Hematopoietic multipotent progenitor cell (in vitro differentiated cells): ENCODE measurements at regions not wholly inside any gene's neighbourhood (a gene's known extent, or its start where the extent isn't known, plus 50 kb on each side); places are given as distances from the start of the nearest gene placed in this dataset.
"Not testable (repeated sequence)": the region's sequence is repeated elsewhere in the genome, so short reads cannot be mapped to it uniquely, and the experiment has no call there.

Source experiments
- DNase-seq, 3 donors: peaks; one replicate each; pipeline ENCODE4 v3.0.0-alpha.2; 2011 to 2015; ENCODE audit warnings: low read depth in 2 of 3, low spot score in 2 of 3

GRCh38 chr6:121682666-121683065 is 247.2 kb downstream of the GJA1 start:
- no peak for DNase-seq

- DNase-seq = not testable (repeated sequence)
Measured at GRCh38 chr6:121685806-121686205, 250.4 kb downstream of the GJA1 start.

GRCh38 chr6:121686611-121687023 is 251.2 kb downstream of the GJA1 start:
- no peak for DNase-seq

GRCh38 chr6:121688974-121689373 is 253.5 kb downstream of the GJA1 start:
- DNase-seq = peak in 1 of 3 donors; percentile 45

- no peak for DNase-seq
Measured at GRCh38 chr6:121691126-121691551, 255.7 kb downstream of the GJA1 start.

GRCh38 chr6:121694389-121694788 is 258.9 kb downstream of the GJA1 start:
- DNase-seq = no peak

GRCh38 chr6:121694801-121695251 is 259.4 kb downstream of the GJA1 start:
- DNase-seq = no peak

- DNase-seq = no peak
Measured at GRCh38 chr6:121695329-121695728, 259.9 kb downstream of the GJA1 start.

- DNase-seq = no peak
Measured at GRCh38 chr6:121697921-121698320, 262.5 kb downstream of the GJA1 start.

GRCh38 chr6:121698617-121699016 is 263.2 kb downstream of the GJA1 start:
- DNase-seq = no peak

- not testable (repeated sequence) for DNase-seq
Measured at GRCh38 chr6:121703129-121703528, 267.7 kb downstream of the GJA1 start.

GRCh38 chr6:121711472-121711871 is 276.0 kb downstream of the GJA1 start:
- no peak for DNase-seq

- no peak for DNase-seq
Measured at GRCh38 chr6:121717686-121718085, 282.2 kb downstream of the GJA1 start.

GRCh38 chr6:121720867-121721266 is 285.4 kb downstream of the GJA1 start:
- not testable (repeated sequence) for DNase-seq

GRCh38 chr6:121723623-121724022 is 288.2 kb downstream of the GJA1 start:
- no peak for DNase-seq

- DNase-seq = no peak
Measured at GRCh38 chr6:121724576-121724975, 289.1 kb downstream of the GJA1 start.

GRCh38 chr6:121726596-121726995 is 291.1 kb downstream of the GJA1 start:
- no peak for DNase-seq

- no peak for DNase-seq
Measured at GRCh38 chr6:121730616-121731015, 295.2 kb downstream of the GJA1 start.

- DNase-seq = no peak
Measured at GRCh38 chr6:121731381-121731780, 295.9 kb downstream of the GJA1 start.

GRCh38 chr6:121732641-121733040 is 297.2 kb downstream of the GJA1 start:
- no peak for DNase-seq

- DNase-seq = no peak
Measured at GRCh38 chr6:121733234-121733633, 297.8 kb downstream of the GJA1 start.

- not testable (repeated sequence) for DNase-seq
Measured at GRCh38 chr6:121740188-121740587, 304.7 kb downstream of the GJA1 start.

GRCh38 chr6:121743691-121744090 is 308.2 kb downstream of the GJA1 start:
- no peak for DNase-seq
